Gastroesophageal sphincter (tissue), 3 donors: ENCODE measurements at regions not wholly inside any gene's neighbourhood (a gene's known extent, or its start where the extent isn't known, plus 50 kb on each side); places are given as distances from the start of the nearest gene placed in this dataset.

Source experiments
- CTCF ChIP-seq, 4 experiments: fragments of 200-600 bp in 2 of 4; fragments of 450-650 bp in 2 of 4; sonication (generic) in 1 of 4; IDR thresholded peaks; one replicate each; pipeline ENCODE4 v1.5.1; 2017 to 2019; ENCODE audit warnings: antibody characterized with exemption in 4 of 4, mild to moderate bottlenecking in 2 of 4, moderate library complexity in 2 of 4
- EP300 ChIP-seq: sonication (generic); formaldehyde crosslinking; IDR thresholded peaks from one replicate; pipeline ENCODE4 v1.6.1; 2017; ENCODE audit warnings: antibody characterized with exemption, mild to moderate bottlenecking
- POLR2A ChIP-seq, 2 donors: fragments of 450-650 bp; IDR thresholded peaks; one replicate each; pipeline ENCODE4 v1.6.1; 2017; ENCODE audit warnings: antibody characterized with exemption in 2 of 2, mild to moderate bottlenecking in 2 of 2, moderate library complexity in 1 of 2
- POLR2AphosphoS5 ChIP-seq: sonication (generic); formaldehyde crosslinking; IDR thresholded peaks from one replicate; pipeline ENCODE4 v1.6.1; 2017; ENCODE audit warnings: antibody characterized with exemption

- TF ChIP-seq POLR2A (IDR thresholded peaks at IDR 0.05) (no peak), CTCF (IDR thresholded peaks at IDR 0.05) (peak; percentile 18 to 48 (median 44)), EP300 (no peak), POLR2AphosphoS5 (no peak)
Measured at GRCh38 chr5:173451031-173451430, 122.8 kb upstream of the STC2 start.
